Neural progenitor cell (in vitro differentiated cells): ENCODE measurements at regions not wholly inside any gene's neighbourhood (a gene's known extent, or its start where the extent isn't known, plus 50 kb on each side); places are given as distances from the start of the nearest gene placed in this dataset.

ENCODE experiments used
- EZH2 ChIP-seq: fragments of 200-600 bp; sonication (generic); IDR thresholded peaks from 2 replicates; pipeline ENCODE4 v1.6.1; 2017; ENCODE audit warnings: antibody characterized with exemption, mild to moderate bottlenecking, moderate library complexity
- EZH2phosphoT487 ChIP-seq: fragments of 200-600 bp; sonication (generic); IDR thresholded peaks from 2 replicates; pipeline ENCODE4 v1.6.1; 2017; ENCODE audit warnings: antibody characterized with exemption
- TF ChIP-seq, protein P1 (sequence below): fragments of 200-600 bp; sonication (generic); IDR thresholded peaks from 2 replicates; pipeline ENCODE4 v1.5.1; 2017; ENCODE audit warnings: antibody characterized with exemption, mild to moderate bottlenecking

DNA sequence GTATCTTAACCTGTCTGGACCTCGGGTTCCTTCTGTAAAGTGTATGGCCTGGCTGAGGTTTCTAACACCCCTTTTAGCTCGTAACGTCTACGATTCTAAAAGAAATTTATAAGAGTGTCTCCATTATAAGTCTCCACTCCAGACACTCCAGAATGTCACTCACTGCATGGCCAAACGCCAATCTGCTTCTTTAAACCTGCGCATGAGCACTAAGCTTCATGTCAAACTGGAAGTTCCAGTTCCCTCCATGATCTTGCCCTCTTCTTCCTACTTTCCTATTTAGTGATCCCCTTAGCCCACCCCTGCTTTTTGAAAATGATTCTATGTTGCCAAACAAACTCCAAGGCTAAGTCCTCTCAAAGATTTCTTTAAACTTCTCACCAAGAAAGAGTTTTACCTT lies 241.4 kb upstream of the NPVF start:
- TF ChIP-seq, protein P1, sequence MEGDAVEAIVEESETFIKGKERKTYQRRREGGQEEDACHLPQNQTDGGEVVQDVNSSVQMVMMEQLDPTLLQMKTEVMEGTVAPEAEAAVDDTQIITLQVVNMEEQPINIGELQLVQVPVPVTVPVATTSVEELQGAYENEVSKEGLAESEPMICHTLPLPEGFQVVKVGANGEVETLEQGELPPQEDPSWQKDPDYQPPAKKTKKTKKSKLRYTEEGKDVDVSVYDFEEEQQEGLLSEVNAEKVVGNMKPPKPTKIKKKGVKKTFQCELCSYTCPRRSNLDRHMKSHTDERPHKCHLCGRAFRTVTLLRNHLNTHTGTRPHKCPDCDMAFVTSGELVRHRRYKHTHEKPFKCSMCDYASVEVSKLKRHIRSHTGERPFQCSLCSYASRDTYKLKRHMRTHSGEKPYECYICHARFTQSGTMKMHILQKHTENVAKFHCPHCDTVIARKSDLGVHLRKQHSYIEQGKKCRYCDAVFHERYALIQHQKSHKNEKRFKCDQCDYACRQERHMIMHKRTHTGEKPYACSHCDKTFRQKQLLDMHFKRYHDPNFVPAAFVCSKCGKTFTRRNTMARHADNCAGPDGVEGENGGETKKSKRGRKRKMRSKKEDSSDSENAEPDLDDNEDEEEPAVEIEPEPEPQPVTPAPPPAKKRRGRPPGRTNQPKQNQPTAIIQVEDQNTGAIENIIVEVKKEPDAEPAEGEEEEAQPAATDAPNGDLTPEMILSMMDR: no peak
- no peak for TF ChIP-seq EZH2
- TF ChIP-seq EZH2phosphoT487: no peak
